Gastrocnemius medialis (tissue), 4 donors: ENCODE measurements at regions not wholly inside any gene's neighbourhood (a gene's known extent, or its start where the extent isn't known, plus 50 kb on each side); places are given as distances from the start of the nearest gene placed in this dataset.

Source experiments
- CTCF ChIP-seq, 5 experiments: fragments of 450-650 bp in 3 of 5; fragments of 200-600 bp in 2 of 5; sonication (generic) in 2 of 5; IDR thresholded peaks in 4 of 5; conservative IDR thresholded peaks in 1 of 5; 1 replicate in 4 of 5; 2 replicates in 1 of 5; pipeline ENCODE4 v1.5.1; 2016 to 2019; ENCODE audit warnings: antibody characterized with exemption in 5 of 5, mild to moderate bottlenecking in 3 of 5, moderate library complexity in 3 of 5
- POLR2A ChIP-seq, 2 donors: fragments of 450-650 bp; IDR thresholded peaks; one replicate each; pipeline ENCODE4 v1.6.1; 2017; ENCODE audit warnings: antibody characterized with exemption in 2 of 2, mild to moderate bottlenecking in 2 of 2, moderate library complexity in 2 of 2

GRCh38 chrX:124829930-124830329, 483.6 kb downstream of the SH2D1A start:
- TF ChIP-seq CTCF (IDR thresholded peaks at IDR 0.05 in 4 of 5, conservative IDR thresholded peaks at IDR 0.05 in 1 of 5) (no peak), POLR2A (IDR thresholded peaks at IDR 0.05) (no peak)
